CD14-positive monocyte (primary cell): ENCODE measurements at regions not wholly inside any gene's neighbourhood (a gene's known extent, or its start where the extent isn't known, plus 50 kb on each side); places are given as distances from the start of the nearest gene placed in this dataset.

Experiments used
- DNase-seq, 3 donors: peaks; one replicate each; pipeline ENCODE4 v3.0.0-alpha.2; 2011 to 2022
- H2AFZ ChIP-seq: 2 replicates; pipeline ENCODE4 v1.6.0; 2012; ENCODE audit warnings: mild to moderate bottlenecking, low read depth, low read length, inconsistent platforms; ENCODE audit not compliant: insufficient read depth, poor library complexity, severe bottlenecking
- H3K27ac ChIP-seq, 2 donors: 1 replicate in 1 of 2; 2 replicates in 1 of 2; pipeline ENCODE4 v1.5.1; 2012 to 2013; ENCODE audit warnings: low read length in 2 of 2, control low read depth in 1 of 2, inconsistent platforms in 1 of 2, low read depth in 1 of 2, mild to moderate bottlenecking in 1 of 2
- H3K27me3 ChIP-seq, 2 donors: one replicate each; pipeline versions ENCODE4 v1.6.0 to v1.6.1; 2011 to 2013; ENCODE audit warnings: low read length in 2 of 2; ENCODE audit not compliant: control insufficient read depth in 2 of 2, insufficient read depth in 2 of 2
- H3K36me3 ChIP-seq, 2 donors: replicated peaks in 1 of 2; 1 replicate in 1 of 2; 2 replicates in 1 of 2; pipeline versions ENCODE4 v1.5.1 to v1.6.1; 2012 to 2013; ENCODE audit warnings: low read length in 2 of 2, control low read depth in 1 of 2, inconsistent platforms in 1 of 2, mild to moderate bottlenecking in 1 of 2; ENCODE audit not compliant: insufficient read depth in 2 of 2, control insufficient read depth in 1 of 2
- H3K4me1 ChIP-seq, 2 donors: 1 replicate in 1 of 2; 2 replicates in 1 of 2; pipeline versions ENCODE4 v1.5.1 to v1.6.1; 2012 to 2013; ENCODE audit warnings: low read length in 2 of 2, control low read depth in 1 of 2, inconsistent platforms in 1 of 2, mild to moderate bottlenecking in 1 of 2, moderate library complexity in 1 of 2; ENCODE audit not compliant: insufficient read depth in 2 of 2, control insufficient read depth in 1 of 2
- H3K4me2 ChIP-seq: replicated peaks from 2 replicates; pipeline ENCODE3; 2012; ENCODE audit warnings: low read length, moderate library complexity, mild to moderate bottlenecking; ENCODE audit not compliant: poor library complexity, severe bottlenecking; ENCODE audit errors: extremely low read depth
- H3K4me3 ChIP-seq, 3 experiments: fragments of 200-600 bp in 1 of 3; sonication (generic) in 1 of 3; replicated peaks in 1 of 3; 1 replicate in 2 of 3; 2 replicates in 1 of 3; pipeline ENCODE4 v1.5.1; 2011 to 2013; ENCODE audit warnings: low read length in 3 of 3, mild to moderate bottlenecking in 3 of 3, control low read depth in 2 of 3, low read depth in 2 of 3, inconsistent platforms in 1 of 3, moderate library complexity in 1 of 3
- H3K79me2 ChIP-seq: 2 replicates; pipeline ENCODE4 v1.6.0; 2012; ENCODE audit warnings: mild to moderate bottlenecking, control low read depth, inconsistent platforms, low read length, moderate library complexity; ENCODE audit not compliant: insufficient read depth
- H3K9ac ChIP-seq: 2 replicates; pipeline ENCODE4 v1.6.0; 2017; ENCODE audit warnings: low read length, mild to moderate bottlenecking; ENCODE audit not compliant: insufficient read depth, poor library complexity, severe bottlenecking
- H3K9me3 ChIP-seq, 2 donors: replicated peaks in 1 of 2; 1 replicate in 1 of 2; 2 replicates in 1 of 2; pipeline versions ENCODE4 v1.5.1 to v1.6.1; 2012 to 2013; ENCODE audit warnings: low read length in 2 of 2, control low read depth in 1 of 2; ENCODE audit not compliant: control insufficient read depth in 1 of 2, insufficient read depth in 1 of 2
- H4K20me1 ChIP-seq: 2 replicates; pipeline ENCODE4 v1.6.0; 2012; ENCODE audit warnings: mild to moderate bottlenecking, low read length, control low read depth, moderate library complexity; ENCODE audit not compliant: insufficient read depth
- H3K27ac Mint-ChIP-seq, 7 donors: one replicate each; pipeline ENCODE4 v1.8.0; 2020; ENCODE audit warnings: mild to moderate bottlenecking in 7 of 7, mixed read lengths in 7 of 7, moderate library complexity in 6 of 7, inconsistent platforms in 2 of 7
- H3K27me3 Mint-ChIP-seq, 3 donors: one replicate each; pipeline ENCODE4 v1.8.0; 2021 to 2022; ENCODE audit warnings: low read depth in 3 of 3, mild to moderate bottlenecking in 3 of 3, mixed read lengths in 3 of 3, moderate library complexity in 3 of 3, inconsistent platforms in 1 of 3
- H3K36me3 Mint-ChIP-seq, 2 donors: one replicate each; pipeline ENCODE4 v1.8.0; 2020; ENCODE audit warnings: mixed read lengths in 2 of 2, inconsistent platforms in 1 of 2, mild to moderate bottlenecking in 1 of 2
- H3K4me1 Mint-ChIP-seq: one replicate; pipeline ENCODE4 v1.8.0; 2020; ENCODE audit warnings: mild to moderate bottlenecking, mixed read lengths
- H3K4me3 Mint-ChIP-seq, 2 donors: one replicate each; pipeline ENCODE4 v1.8.0; 2020; ENCODE audit warnings: mild to moderate bottlenecking in 2 of 2, mixed read lengths in 2 of 2, moderate library complexity in 1 of 2
- H3K9me3 Mint-ChIP-seq, 7 donors: one replicate each; pipeline ENCODE4 v1.8.0; 2020 to 2022; ENCODE audit warnings: mixed read lengths in 7 of 7, mild to moderate bottlenecking in 6 of 7, moderate library complexity in 6 of 7, inconsistent platforms in 2 of 7
- WGBS: methylation state at CpG from one replicate; pipeline ENCODE4 v1.1.5; 2013; ENCODE audit warnings: missing lambda C conversion rate; ENCODE audit not compliant: insufficient coverage; 5-methylcytosine and 5-hydroxymethylcytosine counted together
- intact Hi-C, 2 donors: fragments of 100-400 bp; cut with micrococcal nuclease; formaldehyde crosslinking; loops; one replicate each; pipeline versions ENCODE4 v1.15.0 to v1.15.1; 2023
- TF ChIP-seq, protein P1 (sequence below): fragments of 200-600 bp; IDR thresholded peaks from one replicate; pipeline ENCODE4 v1.8.0; 2022; ENCODE audit warnings: antibody characterized with exemption, mild to moderate bottlenecking

GRCh38 chr2:156038021-156038420, 294.5 kb downstream of the NR4A2 start:
- no peaks in the 10 kb centered on the region for H3K36me3 ChIP-seq
- intact Hi-C loops, result no loop called here
- DNase-seq, result no peak
- TF ChIP-seq, protein P1, sequence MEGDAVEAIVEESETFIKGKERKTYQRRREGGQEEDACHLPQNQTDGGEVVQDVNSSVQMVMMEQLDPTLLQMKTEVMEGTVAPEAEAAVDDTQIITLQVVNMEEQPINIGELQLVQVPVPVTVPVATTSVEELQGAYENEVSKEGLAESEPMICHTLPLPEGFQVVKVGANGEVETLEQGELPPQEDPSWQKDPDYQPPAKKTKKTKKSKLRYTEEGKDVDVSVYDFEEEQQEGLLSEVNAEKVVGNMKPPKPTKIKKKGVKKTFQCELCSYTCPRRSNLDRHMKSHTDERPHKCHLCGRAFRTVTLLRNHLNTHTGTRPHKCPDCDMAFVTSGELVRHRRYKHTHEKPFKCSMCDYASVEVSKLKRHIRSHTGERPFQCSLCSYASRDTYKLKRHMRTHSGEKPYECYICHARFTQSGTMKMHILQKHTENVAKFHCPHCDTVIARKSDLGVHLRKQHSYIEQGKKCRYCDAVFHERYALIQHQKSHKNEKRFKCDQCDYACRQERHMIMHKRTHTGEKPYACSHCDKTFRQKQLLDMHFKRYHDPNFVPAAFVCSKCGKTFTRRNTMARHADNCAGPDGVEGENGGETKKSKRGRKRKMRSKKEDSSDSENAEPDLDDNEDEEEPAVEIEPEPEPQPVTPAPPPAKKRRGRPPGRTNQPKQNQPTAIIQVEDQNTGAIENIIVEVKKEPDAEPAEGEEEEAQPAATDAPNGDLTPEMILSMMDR, result no peak
- peaks cover 2 to 11% (median 6%) of the 10 kb centered on the region in 7 donors for H3K9me3 Mint-ChIP-seq
- no peaks in the 10 kb centered on the region for H3K9me3 ChIP-seq
- no peaks in the 10 kb centered on the region for H3K4me1 ChIP-seq
- no peak overlapping the region for H3K4me3 ChIP-seq
- H3K27me3 ChIP-seq, result no peaks in the 10 kb centered on the region
- H3K9ac ChIP-seq, result no peak overlapping the region
- no peaks in the 10 kb centered on the region for H3K4me1 Mint-ChIP-seq
- H3K4me2 ChIP-seq, result no peak overlapping the region
- no peak overlapping the region for H3K4me3 Mint-ChIP-seq
- peaks cover 1 to 8% (median 4%) of the 10 kb centered on the region in 3 donors for H3K27me3 Mint-ChIP-seq
- no peak overlapping the region for H3K27ac Mint-ChIP-seq
- 100% methylated on average over 1 of the region's 1 CpG for WGBS
- no peaks in the 10 kb centered on the region for H4K20me1 ChIP-seq
- H2AFZ ChIP-seq, result no peak overlapping the region
- no peak overlapping the region for H3K27ac ChIP-seq
- H3K36me3 Mint-ChIP-seq, result no peaks in the 10 kb centered on the region
- no peaks in the 10 kb centered on the region for H3K79me2 ChIP-seq

GRCh38 chr2:156037482-156037881, 295.0 kb downstream of the NR4A2 start:
- no CpG with 5 or more reads among the region's 1 CpG for WGBS
- no peaks in the 10 kb centered on the region for H3K4me1 Mint-ChIP-seq

More at GRCh38 chr2:156037482-156037881, 295.0 kb downstream of the NR4A2 start:
- H3K4me1 ChIP-seq, result no peaks in the 10 kb centered on the region
- no peak overlapping the region for H3K4me2 ChIP-seq
- Mint-ChIP-seq H3K9me3 (peaks cover 2 to 9% (median 6%) of the 10 kb centered on the region in 7 donors), H3K27me3 (peaks cover 1 to 8% (median 2%) of the 10 kb centered on the region in 3 donors), H3K27ac (no peak overlapping the region), H3K4me3 (no peak overlapping the region), H3K36me3 (no peaks in the 10 kb centered on the region)
- H3K4me3 ChIP-seq, result no peak overlapping the region
- H2AFZ ChIP-seq, result no peak overlapping the region
- no peaks in the 10 kb centered on the region for H3K36me3 ChIP-seq
- no peaks in the 10 kb centered on the region for H3K27me3 ChIP-seq
- no peak for DNase-seq
- intact Hi-C loops, result no loop called here
- no peaks in the 10 kb centered on the region for H4K20me1 ChIP-seq
- no peaks in the 10 kb centered on the region for H3K79me2 ChIP-seq
- no peaks in the 10 kb centered on the region for H3K9me3 ChIP-seq
- TF ChIP-seq, protein P1, result no peak
- no peak overlapping the region for H3K27ac ChIP-seq
- no peak overlapping the region for H3K9ac ChIP-seq
